A172 (cell line): ENCODE measurements at regions not wholly inside any gene's neighbourhood (a gene's known extent, or its start where the extent isn't known, plus 50 kb on each side); places are given as distances from the start of the nearest gene placed in this dataset.

Experiments used
- DNase-seq: peaks from one replicate; pipeline ENCODE4 v3.0.0-alpha.2; 2015; ENCODE audit warnings: low spot score

DNA sequence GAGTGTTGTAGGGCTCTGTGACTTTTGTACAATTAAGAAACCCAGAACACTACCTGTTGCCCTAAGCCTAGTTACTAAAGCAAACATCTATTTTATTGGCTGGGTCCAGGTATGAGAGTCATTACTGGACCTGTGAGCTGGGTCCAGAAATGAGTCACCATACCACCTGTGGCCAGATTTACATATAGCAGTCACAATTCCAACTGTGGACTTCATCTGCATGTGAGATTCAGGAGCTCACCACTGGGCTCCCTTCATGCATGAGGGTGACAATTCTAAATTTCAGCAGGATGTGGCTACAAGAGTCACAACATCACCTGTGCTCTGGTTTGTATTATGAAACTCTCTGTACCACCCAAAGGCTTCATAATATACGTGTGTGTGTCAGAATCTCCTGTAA, 2038.0 kb downstream of the TP53TG3F start:
- DNase-seq: no peak

- DNase-seq: no peak
These were observed 2046.8 kb downstream of the TP53TG3F start for GRCh38 chr16:35506018-35506897.

DNA sequence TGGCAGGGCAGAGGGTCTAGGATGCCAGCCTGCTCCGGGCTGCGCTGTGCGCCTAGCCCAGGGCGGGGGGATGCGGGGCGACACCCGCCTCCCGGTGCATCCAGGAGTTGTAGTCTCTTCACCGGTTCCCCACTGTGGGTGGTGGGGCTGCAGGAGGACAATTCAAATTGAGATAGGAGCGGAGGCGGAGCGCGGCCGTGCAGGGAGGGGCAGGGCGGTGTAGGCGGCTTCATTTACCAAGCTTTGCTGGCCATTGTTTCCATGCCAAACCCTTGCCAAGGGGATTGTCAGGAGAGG, 2047.4 kb downstream of the TP53TG3F start:
- DNase-seq: no peak

GRCh38 chr16:35510701-35511100, 2051.3 kb downstream of the TP53TG3F start:
- DNase-seq: no peak

DNA sequence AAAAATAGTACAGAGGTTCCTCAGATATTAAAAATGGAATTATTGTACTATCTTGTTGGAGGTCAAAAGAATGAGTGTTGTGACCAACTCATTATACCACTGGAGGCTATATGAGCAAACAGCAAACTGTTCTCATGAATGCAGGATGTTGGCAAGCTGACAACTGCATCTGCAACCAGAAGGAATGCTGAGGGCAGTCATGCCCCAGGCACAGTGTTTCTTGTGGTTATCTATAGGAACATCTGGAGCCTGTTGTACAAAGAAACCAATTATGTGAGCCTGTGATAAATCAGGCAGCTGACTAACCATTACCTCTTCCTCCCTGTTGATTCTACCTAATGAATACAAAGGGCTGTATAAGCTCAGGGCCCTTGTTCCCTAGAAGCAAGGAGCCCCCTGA, 2057.1 kb downstream of the TP53TG3F start:
- no peak for DNase-seq

DNA sequence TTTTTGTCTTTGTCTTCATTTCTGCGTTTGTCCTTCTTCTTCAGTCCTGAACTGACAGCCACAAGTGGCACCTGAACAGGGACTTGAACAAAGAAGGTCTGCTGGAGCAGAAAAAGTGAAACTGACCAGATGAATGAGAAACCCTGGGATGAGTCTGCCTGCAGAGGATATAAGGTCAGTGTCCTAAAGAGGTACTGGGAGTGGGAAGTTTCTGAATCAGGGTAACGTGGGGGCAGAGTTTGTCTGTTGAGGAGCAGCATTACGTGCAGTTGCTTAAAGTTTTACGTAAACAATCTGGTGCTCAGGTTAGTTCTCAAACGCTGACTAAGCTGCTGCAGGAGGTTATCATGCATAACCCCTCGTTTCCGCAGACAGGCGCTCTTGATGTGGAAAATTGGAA, 2057.6 kb downstream of the TP53TG3F start:
- no peak for DNase-seq

GRCh38 chr16:35523991-35524390, 2064.6 kb downstream of the TP53TG3F start:
- DNase-seq: no peak

DNA sequence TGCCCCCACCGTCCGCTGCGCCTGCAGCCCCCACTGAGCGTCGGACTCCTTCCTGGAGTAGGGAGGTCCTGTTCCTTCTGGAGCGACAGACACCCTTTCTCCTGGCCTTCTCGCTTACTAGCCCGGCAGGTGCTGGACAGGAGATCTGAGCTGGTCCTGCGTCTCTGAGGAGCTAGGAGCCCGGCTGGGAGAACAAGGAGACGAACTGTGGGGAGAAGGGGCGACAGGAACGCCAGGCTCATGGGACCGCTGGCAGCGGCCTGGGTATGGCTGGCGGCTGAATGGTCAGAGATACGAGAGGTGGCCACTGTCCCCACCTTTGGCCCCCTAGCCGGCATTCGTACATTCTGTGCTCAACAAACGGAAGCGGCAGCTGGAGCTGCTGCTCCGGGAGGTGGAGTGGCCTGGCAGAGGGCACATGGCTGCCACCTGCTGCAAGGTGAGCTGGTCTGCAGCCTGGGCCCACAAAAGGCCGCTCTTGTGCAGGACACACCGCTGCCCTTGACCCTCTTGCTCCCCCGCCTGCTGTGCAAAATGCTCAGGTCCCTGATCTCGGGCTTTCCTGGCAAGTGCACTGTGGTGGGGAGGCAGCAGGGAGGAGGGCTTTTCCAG, 2066.7 kb downstream of the TP53TG3F start:
- no peak for DNase-seq

DNA sequence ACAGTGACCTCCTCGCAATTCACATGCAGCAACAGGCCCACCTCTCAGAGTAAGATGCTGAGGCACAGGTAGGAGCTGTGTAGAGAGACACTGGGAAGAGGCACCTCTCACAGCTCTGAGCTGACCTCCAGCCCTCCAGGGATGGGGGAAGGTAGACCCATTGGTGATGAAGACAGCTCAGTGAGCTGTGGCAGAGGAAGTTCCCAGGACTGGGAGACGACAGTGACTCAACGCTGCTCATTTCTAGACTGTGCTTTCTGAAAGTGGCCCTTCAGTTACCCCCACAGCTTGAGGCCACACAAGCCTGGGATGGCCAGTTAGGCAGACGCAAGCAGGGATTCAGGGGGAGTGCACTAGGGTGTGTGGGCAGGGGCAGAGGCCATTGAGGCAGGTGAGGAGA, 2073.2 kb downstream of the TP53TG3F start:
- DNase-seq: no peak

DNA sequence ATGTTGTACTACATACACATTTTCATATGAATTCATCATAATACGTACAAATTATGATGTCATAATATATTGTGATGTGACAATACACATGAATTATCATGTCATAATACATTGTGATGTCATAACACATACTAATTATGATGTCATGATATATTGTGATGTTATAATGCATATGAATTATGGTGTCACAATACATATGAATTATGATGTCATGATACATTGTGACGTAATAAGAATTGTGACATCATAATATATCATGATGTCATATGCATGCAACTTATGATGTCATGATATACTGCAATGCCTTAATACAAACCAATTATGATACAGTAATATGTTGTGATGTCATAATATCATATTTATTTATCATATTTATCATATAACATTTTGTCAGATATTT, 2074.3 kb downstream of the TP53TG3F start:
- no peak for DNase-seq

DNA sequence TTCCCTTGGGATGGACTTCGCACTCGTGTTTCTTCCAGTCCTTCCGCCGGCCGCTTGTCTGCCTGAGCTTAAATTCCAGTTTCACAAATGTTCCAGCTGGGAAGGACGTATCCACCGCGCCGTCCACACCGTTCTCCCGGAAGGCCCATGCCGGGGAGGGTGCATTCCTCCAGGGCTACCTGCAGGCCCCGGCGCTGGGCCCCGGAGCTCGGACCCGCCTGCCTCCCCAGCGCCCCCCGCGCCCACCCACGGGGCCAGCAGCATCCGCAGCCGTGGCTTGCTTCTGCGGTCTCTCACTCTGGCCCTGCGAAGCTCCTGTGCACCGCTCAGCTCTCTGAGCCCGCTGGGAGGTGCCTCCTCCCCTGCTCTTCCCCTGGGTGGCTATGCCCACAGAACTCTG, 2084.1 kb downstream of the TP53TG3F start:
- DNase-seq: no peak

DNA sequence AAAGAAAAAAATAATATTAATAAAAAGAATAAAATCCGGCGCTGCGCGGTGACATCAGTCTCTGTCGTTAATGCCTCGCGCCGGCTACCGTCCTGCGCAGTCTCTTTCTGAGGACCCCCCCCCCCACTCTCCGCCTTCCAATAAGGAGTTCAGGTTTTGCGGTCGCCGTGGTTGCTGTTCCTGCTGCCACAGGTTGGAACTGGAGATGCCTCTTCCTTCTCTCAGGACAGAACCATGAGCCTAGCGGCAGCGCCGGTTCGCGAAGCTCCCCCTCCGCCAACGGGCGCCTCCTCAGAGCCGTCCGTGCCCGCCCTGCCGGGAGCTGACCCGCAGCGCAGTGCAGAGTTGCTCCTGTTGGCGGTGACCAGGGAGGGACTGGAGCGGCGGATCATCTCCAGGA, 2093.4 kb downstream of the TP53TG3F start:
- DNase-seq: no peak

DNA sequence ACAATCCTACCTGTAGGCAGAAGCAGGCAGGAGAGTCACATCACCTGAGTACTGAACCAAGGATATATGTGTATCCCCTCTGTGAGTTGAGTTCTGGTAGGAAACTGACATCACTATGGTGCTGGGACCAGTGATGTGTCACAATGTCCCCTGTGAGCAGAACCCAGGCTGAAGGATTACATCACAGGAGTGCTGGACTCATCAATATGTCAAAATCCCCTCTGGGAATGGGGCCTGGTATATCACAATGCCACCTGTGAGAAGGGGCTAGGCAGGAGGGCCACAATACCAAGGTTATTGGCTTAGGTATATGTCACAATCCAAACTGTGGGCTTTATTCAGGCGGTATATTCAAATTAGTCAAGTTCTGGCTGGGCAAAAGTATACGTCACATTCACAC, 2098.3 kb downstream of the TP53TG3F start:
- no peak for DNase-seq

DNA sequence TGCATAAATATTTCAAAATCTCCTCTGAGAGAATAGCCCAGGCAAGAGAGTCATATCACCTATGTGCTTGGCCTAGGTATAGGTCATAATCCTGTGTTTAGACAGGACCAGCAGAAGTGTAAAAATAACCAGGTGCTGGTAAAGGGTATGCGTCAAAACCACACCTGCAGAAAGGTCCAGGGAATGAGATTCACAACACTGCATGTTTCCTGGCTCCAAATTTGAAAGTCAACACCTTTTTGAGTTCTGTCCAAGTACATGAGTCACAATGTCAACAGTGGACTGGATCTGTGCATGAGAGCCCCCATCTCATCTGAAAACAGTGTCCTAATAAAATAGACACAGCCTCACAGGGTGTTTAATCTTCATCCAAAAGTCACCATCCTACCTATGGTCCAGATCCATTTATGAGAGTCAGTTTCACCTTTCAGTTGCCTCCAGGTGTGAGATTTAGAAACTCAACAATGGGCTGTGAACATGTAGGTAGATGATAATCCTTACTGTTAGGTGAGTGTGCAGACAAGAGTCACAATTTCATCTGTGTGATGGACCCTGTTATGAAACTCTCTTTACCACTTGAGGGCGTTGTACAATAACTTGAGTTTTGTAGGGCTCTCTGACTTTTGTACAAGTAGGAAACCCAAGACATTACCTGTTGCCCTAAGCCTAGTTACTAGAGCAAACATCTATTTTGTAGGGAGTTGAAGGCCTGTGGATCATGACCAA, 2100.7 kb downstream of the TP53TG3F start:
- no peak for DNase-seq

- DNase-seq: no peak
These were observed 2101.2 kb downstream of the TP53TG3F start for GRCh38 chr16:35560637-35560984.

DNA sequence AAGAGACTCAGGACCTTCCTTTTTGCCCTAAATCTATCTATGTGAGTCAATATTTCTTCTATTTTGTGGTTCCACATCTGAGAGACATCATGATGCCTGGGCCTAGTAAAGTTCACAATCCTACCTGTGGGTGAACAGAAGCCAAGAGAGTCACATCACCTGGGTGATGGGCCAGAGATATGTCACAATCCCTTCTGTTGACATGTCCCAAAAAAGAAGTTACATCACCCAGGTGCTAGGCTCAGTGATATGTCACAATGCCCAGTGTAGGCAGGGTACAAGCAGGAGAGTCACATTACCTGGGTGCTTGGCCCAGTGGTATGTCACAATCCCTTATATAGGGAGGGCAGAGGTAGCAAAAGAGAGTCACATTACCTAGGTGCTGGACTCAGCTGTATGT, 2101.9 kb downstream of the TP53TG3F start:
- DNase-seq: no peak

- no peak for DNase-seq
These were observed 2103.1 kb downstream of the TP53TG3F start for GRCh38 chr16:35562471-35562870.

GRCh38 chr16:35562919-35563318, 2103.5 kb downstream of the TP53TG3F start:
- no peak for DNase-seq

- DNase-seq: no peak
These were observed 2104.7 kb downstream of the TP53TG3F start for GRCh38 chr16:35564148-35564547.

DNA sequence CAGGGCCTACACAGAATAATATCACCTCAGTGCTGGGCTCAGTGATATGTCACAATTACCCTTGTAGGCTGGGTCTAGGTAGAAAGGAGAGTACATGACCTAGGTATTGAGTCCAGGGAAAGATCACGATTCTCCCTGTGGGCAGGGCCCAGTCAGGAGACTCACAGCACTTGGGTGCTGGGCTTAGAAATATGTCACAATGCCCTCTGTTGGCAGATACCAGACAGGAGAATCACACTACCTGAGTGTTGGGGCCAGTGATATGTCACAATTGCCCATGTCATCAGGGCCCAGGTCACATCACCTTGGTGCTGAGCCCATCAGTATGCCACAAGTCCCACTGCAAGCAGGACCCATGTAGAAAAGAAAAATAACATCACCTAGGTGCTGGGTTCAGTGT, 2105.5 kb downstream of the TP53TG3F start:
- DNase-seq: no peak

DNA sequence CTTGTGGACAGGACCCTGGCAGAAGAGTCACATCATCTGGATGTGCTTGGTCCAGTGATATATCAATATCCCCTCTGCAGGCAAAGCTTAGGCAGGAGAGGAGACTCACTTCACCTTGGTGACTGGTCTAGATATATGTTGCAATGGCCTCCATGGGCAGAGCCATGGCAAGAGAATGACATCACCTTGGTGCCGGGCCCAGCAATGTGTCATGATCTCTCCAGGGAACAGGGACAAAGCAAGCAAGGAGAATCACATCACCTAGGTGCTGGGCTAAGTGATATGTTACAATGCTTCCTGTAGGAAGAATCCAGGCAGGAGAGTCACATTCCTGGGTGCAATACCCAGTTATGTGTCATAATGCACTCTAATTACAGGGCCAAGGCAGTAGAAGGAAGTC, 2106.2 kb downstream of the TP53TG3F start:
- no peak for DNase-seq

DNA sequence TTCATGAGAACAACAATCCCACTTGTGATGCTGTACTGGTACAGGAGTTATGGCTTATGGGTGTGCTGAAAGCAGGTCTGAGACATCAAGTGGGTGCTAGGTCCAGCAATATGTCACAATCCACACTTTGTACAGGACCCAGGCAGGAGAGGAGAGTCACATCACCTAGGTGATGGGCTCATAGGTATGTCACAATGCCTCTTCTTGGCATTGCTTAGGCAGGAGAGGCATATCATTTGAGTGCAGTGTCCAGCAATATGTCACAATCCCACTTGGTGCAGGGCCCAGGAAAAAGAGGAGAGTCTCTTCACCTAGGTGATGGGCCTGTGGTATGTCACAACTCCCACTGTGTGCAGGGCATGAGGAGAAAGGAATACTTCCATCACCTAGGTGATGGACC, 2110.0 kb downstream of the TP53TG3F start:
- no peak for DNase-seq

DNA sequence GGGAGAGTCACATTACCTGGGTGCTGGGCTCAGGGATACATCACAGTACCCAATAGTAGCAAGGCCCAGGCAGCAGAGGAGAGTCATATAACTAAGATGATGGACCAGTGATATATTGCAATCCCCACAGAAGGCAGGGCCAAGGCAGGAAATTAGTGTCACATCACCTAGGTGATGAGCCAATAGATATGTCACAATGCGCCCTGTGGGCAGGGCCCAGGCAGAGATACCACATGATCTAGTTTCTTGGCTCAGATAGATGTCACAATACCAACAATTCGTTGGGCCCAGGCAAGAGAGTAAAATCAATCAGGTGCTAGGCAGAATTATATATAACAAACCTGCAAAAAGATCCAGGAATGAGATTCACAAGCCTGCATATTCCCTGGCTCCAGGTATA, 2111.5 kb downstream of the TP53TG3F start:
- DNase-seq: no peak
